Activated CD4-positive, alpha-beta T cell treated with anti-CD3 and anti-CD28 coated beads for 1 hour (primary cell): ENCODE measurements at regions not wholly inside any gene's neighbourhood (a gene's known extent, or its start where the extent isn't known, plus 50 kb on each side); places are given as distances from the start of the nearest gene placed in this dataset.
"Not testable (repeated sequence)": the region's sequence is repeated elsewhere in the genome, so short reads cannot be mapped to it uniquely, and the experiment has no call there.

Experiments
- DNase-seq: peaks from one replicate; pipeline ENCODE4 v3.0.0-alpha.2; 2020

DNA sequence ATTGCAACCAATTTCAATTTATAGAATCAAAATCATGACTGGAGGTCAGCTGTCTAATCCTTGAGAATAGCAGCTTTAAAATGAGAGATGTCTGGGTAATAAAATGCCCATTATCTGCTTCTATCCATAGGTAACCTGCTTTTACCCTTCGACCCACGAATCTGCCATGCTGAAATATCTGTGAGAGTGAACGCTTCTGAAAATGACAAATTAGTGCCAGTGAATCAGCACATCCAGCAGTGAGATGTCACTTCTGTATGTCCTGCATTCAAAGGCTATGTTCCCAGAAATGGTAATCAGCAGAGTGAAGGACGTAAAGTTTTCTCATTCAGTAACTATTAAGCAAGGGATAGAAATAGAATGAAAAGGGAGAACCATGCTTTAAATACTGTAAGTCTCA, 532.4 kb upstream of the ITGA1 start:
- DNase-seq = no peak

DNA sequence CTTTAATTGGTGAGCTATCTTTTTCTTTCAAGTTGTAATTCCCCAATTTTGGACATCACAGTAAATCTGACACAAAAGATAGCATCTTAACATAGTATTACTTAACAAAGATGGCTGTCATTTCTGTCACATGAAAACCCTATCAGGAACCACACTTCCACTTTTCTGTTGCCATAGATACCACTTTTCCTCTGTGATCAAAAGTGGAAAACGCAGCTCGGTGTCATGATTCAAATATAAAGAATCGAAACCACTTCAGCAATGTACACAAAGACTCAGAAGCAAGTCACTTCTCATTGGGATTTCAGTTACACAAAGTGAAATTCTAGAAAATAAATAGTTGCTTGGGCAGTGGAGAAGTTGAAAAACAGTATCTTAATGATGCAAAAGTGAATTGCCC, 524.9 kb upstream of the ITGA1 start:
- no peak for DNase-seq

DNA sequence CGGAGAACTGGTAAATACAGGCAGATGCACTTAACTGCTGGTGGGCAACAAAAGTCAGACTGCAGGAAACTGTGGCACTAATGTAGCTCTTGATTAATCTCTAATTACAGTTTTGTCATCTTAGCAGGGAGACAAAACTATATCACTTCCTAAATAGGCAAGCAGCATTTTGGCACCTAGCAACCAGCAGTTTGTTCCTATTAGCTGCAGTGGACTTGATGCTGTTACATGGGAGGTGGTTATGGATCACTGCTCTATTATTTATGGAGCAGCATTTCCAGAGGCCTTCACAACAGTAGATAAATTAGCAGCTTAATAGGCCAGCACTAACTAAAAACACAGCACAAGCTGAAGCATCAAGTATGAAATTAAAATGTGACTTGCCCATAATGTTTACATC, 518.3 kb upstream of the ITGA1 start:
- no peak for DNase-seq

DNA sequence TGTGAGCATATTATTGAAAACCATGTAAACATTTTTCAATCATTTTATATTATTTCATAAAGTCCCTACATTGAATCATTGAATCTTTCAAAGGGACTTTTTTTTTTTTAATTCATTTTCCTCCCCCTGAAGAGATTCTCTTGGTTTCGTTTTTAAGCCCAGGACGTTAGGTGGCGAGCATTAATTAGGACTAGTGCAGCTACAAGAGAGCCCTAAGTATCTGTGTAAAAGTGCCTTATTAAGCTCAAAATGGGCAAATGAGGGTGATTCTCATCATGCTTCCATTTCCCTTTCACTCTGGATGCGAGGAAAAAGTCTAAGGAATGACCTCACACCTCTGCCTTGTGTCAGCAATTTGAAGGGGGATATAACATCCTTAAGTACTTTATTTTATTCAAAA, 517.9 kb upstream of the ITGA1 start:
- no peak for DNase-seq

DNA sequence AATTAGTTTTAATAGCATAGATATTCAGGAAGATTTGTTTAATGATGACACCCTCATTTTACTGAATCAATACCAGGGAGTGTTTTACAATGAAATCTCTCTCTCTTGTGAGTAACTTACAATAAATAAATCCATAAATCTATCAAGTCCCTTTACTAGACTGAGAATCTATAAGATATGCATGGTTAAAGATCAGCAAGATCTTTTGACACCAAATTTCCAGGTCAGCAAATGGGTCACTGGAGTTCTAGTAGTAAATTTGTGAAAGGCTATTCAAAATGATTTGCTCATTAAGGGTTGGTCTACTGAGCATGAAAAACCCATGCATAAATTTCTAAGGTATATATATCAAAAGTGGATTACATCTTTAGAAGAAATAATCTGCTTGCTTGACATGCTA, 512.1 kb upstream of the ITGA1 start:
- no peak for DNase-seq

DNA sequence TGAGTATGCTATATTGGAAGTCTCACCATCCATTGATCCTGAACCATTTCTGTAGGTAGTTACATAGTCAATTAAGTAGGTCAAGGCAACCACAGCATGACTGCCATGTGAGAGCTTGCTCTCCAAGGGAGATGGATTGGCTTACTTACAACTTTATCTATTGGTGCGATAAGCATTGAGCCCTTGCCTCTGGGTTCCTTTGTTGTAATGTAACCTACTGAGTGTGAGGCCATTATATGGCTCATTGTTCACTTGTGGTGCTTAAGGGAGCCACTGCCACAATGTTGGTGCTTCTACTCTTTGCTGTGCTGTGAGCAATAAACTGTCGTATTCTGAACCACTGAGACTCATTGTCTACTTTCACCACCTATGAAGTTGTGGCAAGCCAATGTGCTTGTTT, 510.6 kb upstream of the ITGA1 start:
- no peak for DNase-seq

DNA sequence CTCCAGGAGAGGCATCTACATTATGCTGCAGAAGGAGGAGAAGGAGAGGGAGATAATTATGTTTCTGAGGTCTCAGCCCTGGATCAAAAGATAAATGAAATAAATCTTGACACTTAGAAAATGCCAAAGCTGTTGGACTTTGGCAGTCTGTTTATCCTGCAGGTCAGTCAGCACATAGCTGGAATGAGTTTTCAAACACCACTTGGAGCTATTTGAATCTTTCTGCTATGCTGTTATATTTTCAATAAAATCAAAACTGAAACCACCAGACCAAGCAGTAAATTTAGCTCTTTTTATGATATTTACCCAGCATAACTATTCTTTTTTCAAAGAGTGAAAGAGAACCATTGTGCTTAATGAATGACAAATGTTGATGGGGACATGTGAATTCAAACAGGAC, 505.1 kb upstream of the ITGA1 start:
- no peak for DNase-seq

DNA sequence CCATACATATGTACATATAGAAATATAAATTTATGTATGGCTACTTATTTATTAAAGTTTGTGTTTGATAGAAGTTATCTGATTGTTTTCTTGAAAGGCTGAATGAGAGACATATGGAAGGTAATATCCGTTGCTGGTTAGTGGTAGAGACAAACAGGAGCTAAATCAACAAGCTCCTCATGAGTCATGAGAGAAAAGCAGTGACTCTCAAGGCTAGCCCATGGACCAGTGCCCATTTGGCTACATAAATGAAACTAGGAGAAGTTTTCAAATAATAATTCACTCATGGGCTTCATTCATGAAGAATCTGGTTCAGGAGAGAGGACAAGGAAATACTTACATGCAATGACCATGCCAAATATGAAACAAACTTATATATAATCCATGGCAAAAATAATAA, 504.5 kb upstream of the ITGA1 start:
- DNase-seq = no peak

DNA sequence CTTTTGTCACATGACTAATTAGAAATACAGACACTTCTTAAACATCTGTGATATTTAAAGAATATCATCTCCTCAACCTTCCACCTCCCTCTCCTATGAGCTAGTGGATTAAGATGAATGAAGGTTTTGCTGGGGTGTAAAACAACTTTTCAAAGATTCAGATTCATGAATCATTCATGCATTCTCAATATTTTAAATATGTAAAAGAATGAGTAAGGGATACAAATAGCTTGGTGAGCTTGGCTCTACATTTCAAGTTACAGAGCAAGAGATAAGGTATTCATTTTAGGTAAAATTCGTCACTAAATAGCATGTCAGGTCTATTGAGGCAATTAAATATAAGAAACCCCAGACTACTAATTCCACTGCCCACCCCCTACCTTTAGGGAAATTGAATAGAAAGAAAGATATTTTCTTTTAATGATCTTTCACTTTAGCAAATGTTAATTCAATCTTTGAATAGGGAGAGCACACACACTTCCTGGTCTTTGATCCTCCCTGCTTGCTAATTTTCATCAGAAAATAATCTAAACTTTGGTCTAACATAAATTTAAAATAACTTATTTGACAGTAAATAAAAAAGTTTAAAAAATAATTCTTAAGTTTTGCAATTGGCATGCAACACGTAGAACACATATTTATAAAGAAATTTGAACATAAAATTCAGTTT, 486.9 kb upstream of the ITGA1 start:
- DNase-seq = no peak

DNA sequence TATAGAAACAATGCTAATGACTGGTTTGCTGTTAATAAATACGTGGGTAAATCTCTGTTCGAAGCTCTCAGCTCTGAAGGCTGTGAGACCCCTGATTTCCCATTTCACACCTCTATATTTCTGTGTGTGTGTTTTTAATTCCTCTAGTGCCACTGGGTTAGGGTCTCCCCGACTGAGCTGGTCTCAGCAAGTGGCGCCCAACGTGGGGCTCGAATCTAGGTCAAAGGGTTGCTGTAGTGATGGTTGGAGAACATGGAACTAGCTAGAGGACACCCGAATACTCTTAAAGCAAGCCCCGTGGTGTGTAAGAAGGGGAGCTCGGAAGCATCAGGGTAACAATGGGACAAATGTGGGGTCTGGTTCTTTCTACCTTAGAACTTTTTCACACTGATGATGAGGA, 482.9 kb upstream of the ITGA1 start:
- DNase-seq = not testable (repeated sequence)

DNA sequence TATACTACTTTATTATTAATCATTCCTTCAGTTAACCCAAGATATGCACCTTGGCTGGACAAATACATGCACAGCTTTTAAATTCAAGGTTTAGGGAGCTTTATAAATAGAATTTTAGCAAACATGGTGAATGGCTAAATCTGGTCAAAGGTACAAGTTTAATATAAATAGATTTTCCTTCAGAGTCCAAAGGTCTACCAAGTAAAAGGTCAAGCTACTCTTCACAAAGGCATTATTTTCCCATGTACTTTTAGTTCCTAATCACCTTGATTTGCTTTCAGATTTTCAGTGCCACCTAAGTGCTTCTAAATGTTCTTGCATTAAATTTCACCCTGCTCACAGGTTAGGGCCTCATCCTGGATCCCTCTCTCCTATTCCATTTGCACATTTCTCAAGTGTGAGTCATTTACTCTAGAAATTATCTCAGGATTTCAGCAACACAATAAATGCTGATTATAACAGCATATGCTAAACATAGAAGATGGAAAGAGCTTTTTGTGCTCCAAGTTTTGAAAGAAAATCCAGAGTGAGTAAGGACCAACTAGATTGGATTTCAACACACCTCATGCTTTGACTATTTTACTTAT, 459.4 kb upstream of the ITGA1 start:
- DNase-seq = no peak

DNA sequence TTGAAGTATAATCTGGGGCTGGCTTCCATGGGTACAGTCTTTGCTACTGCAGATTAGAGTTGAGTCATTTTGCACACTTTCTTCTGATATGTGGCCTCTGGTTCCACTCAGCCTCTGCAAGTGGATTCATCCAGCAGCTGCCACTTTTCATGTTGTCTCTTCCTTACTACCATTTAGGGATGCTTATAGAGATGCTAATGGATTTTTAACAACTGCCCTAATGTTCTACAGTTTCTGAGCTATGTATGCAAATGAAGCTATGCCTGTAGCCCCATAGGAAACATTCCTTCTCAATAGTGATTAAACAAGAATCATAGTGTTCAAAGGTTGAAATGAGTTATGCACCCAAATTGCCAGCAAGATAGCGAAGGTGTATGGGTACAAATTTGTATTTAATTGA, 456.0 kb upstream of the ITGA1 start:
- DNase-seq = no peak

DNA sequence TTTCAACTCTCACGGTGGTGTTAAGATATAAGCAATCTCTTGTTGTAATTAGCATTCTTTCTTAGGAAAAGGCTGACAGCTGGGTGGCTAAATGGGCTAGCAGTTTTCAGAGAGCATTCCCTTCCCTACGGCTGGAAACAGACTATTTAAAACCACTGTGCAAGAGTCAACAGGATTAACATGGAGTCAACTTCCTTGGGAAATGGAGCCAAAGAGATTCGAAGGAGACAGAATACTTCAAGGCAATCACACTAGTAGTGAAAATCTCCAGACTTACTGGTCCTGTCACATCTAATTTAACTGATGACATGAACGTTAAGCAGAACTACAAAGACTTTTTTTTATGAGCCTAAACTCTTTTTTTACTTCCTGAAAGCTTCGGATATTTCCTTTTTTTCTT, 453.3 kb upstream of the ITGA1 start:
- no peak for DNase-seq

DNA sequence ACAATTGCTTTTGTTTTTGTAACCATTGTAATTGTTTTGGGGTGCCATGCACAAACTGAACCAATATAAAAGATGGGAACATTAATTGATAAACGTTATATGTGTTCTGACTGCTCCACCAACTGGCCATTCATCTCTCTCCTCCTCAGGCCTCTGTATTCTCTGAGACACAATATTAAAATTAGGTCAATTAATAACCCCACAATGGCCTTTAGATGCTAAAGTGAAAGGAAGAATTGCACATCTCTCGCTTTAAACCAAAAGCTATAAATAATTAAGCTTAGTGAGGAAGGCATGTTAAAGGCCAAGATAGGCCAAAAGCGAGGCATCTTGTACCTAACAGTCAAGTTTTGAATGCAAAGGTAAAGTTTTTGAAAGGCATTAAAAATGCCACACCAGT, 448.4 kb upstream of the ITGA1 start:
- DNase-seq = no peak

DNA sequence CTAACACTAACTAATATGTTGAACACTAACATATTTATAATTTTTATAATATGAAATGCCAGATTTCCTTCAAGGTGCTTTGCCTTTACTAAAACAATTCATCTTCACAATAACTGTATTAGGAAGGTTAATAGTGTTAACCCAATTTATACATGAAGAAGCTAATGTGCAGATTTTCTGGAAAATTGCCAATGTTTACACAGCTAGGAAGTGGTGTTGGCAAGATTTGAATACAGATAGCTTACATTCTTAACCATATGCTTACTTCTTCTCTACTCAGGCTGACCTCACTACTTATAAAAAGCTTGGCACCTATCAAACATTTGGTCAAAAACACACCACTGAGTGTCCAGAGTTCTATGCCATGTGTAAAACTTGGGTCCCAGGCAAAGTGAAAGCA, 445.4 kb upstream of the ITGA1 start:
- no peak for DNase-seq

DNA sequence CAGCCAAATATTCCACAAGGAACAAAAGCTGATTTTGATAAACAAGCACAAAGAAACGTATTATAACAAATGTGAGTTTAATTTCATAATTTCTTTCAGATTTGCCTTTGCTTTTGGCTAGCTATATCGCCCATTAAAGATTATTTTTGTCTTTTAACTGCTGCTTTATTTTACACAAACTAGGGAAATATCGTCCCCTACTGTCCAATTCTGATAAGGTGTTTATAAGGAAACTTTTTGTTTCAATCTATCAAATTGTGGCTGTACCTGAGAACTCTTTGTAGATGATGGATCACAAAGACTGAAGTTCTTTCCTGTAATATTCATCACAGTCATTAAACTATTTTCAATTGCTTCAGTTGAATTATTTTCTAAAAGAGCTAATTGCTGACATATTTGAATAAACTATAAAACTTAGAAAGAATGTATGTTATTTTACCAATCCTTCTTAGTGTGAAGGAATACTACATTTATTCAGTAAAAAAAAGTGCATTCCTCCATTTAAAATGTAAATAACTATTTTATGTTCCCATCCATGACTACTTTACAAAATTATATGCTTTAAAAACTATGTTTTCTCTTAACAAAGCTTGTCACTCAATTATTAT, 431.3 kb upstream of the ITGA1 start:
- no peak for DNase-seq

DNA sequence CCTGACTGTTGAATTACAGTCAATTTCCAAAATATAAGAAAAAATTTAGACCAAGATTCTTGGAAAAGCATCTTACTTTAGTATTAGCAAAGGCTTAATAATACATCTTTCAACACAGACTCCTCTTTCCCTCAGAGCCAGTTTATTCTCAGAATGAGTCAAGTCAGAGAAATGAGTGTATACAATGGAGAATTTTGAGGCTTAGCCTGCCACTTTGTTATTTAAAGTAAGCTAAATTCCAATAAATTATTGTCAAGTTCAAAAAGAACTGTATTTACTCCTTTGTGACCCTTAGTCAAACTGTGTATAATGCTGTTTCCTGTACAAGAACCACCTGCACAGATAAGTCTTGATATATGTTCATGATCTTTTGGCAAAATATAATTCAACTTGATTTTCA, 428.5 kb upstream of the ITGA1 start:
- no peak for DNase-seq

DNA sequence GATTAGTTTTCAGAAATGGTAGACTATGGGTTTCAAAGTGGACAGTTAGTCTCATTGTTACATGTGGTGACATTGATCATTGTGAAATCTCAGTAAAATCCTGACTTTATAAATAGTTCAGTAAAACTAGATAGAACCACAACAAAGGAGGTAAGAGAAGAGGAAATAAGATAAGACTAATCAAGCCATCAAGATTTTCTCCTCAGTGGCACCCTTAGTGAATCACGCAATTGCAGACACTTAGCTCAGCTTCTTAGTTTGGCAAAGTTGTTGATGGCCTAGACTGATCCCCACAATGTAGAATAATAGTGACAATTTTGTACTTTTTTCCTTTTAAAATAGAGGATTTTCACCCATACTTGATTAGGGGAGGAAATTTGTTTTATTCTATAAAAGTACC, 426.7 kb upstream of the ITGA1 start:
- DNase-seq = no peak

DNA sequence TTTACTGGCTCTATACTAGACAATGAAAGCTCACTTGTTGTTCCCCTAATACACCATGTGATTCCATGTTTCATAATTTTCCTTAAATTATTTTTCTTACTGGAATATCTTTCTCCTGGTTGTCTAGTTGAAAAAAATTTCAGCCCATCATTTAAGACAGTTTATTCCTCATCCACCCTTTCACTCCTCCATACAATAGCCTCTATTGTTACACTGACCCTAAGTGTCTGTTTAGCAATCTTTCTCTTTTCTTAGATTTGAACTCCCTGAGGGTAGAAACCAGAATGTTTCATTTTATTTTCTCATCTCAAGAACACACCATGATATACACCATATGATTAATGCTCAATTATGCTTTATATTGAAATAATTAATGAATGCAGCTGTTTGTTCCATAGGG, 413.4 kb upstream of the ITGA1 start:
- DNase-seq = no peak

DNA sequence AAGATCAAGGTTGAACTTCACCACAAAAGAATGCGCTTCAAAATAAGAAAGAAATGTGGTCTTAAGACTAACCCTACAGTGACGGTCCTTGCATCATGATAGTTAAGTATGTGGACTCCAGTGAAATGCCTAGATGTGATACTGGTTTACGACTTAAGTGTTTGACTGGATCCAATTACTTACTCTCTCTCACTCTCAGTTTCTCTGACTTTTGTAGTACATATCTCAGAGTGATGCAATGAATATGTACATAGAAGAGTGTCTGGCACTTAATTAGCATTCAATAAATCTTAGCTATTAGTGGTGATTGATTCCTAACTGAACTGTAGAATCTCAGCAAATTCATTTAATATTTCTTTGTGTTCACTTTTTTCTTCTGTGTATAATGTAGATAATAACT, 411.7 kb upstream of the ITGA1 start:
- no peak for DNase-seq

DNA sequence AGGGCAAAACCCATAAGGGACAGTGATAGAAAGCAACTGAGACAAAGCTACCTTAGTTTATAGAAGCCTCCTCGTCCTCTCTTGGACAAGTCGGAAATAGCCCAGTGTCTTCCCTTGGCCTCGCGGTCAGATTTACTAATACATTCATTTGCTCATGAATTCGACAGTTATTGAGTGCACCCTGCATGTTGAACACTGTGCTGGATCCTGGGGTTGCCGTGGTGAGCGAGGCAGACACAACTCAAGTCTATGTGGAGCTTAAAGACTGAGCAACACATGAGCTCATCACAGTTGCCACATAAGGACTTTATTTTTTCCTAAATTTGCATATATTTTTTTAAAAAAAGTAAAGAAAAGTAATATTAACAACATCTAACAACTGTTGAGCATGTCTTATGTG, 411.1 kb upstream of the ITGA1 start:
- no peak for DNase-seq

DNA sequence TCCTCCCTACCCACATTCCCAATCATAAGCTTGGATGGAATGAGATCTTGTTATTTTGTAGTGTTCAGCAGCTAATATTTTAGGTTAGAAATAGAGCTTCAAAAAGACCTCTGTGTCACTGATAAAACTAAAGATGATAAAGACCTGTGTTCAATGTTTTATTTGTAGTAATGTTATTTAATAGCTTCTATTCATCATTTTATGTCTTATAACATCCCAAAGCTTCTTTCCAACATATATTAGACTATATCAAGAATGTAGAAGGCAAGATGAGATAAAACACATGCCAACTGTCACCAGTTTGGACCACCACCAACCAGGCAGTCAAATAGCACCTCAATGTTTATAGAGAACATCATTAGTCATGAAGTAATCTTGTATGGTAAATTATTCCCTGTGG, 409.5 kb upstream of the ITGA1 start:
- DNase-seq = no peak

DNA sequence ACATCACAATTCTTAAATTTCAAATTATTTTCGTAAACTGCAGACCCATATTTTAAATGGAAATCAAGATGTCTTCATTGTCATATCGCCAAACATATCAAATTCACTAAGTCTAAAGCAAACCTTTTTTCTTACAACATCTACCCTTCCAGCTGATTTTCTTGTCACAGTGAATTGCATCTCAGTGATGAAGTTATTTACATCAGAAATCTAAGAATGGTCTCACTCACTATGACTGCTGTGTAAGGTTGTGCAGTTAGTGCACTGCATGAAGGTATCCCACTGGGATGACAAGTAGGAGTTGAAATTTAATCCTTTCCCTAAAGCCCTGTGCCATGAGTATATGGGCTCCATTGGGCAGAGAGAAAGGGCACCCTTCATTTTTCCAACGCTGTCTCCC, 399.4 kb upstream of the ITGA1 start:
- DNase-seq = no peak

DNA sequence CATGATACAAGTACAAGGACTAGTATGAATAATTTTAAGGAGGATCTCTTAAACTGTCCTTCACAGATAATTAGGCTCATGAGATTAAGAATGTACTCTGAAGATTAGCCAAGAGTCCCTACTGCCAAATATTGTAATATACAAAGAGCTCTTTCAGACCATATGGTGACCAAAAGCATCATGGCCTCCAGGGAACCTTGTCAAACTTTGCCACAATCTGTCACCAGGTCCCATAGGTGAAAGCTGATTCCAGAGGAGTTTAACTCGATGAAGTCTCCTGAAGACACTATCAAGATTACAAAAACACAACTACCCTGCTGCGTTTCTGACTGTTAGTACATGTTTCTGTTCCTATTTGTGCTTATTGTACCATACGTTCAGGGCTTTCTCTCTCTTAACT, 395.4 kb upstream of the ITGA1 start:
- no peak for DNase-seq

DNA sequence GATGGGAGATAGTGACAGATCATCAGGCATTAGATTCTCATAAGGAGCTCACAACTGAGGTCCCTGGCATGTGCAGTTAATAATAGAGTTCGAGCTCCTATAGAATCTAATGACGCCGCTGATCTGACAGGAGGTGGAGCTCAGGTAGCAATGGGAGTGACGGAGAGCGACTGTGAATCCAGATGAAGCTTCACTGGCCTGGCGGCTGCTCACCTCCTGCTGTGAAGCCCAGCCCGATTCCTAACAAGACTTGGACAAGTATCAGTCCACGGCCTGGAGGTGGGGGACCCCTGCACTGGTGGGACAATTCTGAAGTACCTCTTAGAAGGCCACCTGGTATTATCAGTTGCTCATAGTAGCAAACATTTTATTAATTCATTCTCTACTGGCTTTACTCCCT, 377.9 kb upstream of the ITGA1 start:
- DNase-seq = no peak
